GM19455 (cell line): ENCODE measurements at regions not wholly inside any gene's neighbourhood (a gene's known extent, or its start where the extent isn't known, plus 50 kb on each side); places are given as distances from the start of the nearest gene placed in this dataset.

Experiments
- ATAC-seq: cut with Tn5 transposase; IDR thresholded peaks from one replicate; pipeline ENCODE4 v1.9.1; 2021; ENCODE audit not compliant: unreplicated experiment

DNA sequence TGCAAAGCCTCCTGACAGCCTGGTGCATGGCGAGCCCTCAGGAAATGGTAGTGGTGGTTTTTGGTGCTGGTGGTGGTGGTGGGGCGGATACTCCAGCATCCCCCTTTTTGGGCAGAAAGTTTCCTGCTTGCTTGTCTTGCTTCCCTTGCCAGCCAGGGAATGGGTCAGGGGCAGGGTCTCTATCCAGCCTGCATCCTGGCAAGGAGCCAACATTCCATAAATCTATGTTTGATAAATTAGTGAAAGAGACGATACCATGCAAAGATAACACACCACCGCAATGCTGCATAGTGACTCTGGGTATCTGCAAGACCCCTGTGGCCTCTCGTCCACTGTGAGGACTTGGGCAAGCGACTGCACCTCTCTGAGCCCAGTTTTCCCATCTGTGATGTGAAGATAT lies 246.2 kb downstream of the LRFN2 start:
- no peak for ATAC-seq

DNA sequence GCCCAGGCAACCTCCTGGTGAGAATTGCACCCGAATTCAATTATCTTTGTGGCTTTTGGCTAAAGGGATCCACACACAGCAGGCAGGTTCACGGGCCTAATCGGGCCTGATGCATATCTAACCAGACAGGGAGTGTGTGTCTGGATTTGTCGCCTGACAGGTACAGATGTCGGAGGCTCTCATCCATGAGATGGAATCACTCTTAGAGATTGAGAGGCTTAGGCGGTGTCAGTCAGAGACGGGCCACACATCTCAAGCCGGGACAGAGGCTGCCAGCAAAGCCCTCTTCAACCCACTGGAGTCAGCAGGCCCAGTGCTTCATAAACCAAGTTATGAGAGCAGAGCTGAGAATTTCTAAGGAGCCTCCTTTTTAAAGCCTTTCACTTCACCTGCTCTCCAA lies 247.0 kb downstream of the LRFN2 start:
- ATAC-seq: no peak

DNA sequence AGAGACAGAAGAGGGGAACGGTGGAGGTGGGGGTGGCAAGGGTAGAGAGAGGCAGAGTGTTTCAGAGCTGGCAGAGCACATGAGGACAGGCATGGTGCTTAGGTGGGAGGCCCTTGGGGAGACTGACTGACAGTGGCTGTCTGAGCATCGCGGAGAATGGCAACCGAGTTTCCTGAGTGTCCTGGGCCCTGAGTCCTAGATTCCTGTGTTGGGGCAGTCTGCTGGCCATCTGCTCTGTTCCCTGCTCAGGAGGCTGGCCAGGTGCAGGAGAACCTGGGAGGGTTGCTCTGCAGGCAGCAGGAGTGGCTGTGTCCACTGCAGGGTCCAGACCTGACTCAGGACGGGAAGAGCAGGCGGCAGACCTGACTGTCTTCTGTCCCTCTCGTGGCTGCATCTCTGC lies 248.9 kb downstream of the LRFN2 start:
- no peak for ATAC-seq

DNA sequence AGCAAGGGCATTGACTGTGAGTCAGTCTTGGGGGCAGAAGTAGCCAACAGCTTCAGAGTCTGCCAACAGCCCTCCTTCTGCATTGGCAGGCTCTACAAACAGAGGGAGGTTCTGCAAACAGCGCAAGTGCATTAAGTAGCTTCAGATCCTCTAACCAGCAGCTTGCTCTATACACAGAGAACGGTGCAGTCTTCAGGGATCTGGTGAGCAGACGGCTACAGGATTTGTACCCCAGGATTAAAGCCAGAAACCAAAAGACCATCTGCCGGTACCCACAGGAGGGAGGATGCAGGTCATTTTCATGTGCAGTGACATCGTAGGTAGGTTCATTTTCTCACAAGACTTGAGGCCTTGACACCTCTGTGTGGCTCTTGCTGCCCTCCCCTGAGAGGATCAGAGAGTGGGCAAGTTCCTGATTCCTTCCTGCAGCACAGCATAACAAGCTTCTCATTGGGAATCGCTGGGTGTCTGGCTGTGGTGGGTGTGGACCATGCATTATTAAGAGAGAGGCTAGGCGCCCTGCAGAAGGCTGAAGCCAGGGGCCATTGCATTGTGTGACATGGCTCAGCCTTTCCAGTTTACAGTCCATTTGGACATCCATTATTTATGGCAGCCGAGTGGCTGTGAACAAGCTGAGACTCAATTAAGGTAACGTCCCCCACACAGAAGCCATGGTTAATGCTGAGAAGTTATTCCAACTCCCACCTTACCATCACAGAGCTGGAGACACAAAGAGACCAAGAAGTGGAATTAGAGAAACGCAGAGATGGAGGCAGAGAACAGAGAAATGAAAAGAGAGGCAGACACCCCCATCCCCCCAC lies 250.0 kb downstream of the LRFN2 start:
- ATAC-seq: no peak

DNA sequence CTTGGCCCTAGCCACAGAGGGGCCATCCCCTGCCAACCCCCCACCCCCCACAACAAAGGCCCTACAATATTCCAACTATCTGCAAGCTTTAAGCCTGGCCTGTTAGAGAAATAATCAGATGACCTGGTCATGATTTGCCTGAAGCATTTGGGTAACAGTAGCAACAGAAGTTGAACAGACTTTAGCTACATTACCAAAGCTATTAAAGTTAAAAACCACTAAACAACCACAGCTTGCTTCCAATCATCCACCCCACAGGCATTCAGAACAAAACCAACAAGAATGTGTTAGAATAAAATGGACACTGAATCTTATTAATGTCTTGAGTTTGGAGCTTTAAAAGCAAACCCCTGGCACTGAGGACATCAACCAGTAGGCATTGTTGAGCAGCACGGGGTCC lies 250.9 kb downstream of the LRFN2 start:
- no peak for ATAC-seq

DNA sequence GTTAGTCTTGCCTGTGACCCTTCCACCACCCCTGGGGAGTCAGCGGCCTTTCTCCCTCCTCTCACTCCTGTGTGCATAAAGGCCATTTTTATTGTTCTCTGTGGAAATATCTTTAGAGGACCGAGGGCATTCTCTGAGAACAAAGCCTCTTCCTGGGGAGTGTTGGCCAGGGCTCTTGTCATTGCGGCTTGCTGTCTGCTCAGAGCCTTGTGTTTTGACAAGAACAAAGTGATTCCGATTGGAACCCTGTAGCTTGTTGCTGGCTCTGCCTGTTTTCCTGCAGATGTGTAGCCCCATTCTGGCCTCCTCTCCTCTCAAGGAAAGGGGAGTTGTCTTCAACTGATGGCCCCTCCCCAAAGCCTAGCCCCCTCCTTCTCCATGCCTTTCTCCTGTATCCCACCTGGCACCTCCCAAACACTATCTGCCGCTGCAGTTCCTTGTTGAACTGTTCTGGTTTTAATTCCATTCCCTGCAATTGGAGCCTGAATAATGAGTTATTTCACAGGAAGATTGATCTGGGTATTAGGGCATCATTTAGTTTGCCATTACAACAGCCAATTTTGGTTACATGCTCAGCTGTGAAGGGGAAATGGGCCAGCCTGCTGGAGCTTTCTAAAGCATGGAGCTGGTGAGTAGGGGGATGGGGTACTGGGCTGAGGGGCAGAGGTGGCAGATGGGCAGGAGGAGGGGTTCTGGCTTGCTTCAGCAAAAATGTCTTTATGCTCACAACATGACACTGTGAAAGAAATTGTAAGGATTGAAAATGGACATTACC lies 252.5 kb downstream of the LRFN2 start:
- no peak for ATAC-seq

DNA sequence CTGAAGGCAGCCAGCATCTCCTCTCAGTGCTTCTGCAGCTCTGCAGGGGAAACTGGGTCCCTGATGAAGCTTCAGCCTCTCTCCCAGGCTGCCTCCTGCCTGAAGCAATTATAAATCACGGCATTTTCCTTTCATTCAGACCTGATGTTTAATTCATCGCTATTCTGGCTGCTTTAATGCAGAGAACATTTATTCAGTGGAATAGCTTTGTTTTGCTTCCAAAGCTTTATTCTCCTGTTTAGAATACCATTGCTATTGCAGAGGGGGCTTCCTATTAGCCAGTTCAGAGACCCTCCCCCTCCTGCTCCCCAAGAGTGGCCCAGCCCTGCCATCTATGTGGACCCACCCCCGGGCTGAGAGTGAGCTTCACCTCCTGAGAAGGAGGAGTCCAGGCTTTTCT lies 255.6 kb downstream of the LRFN2 start:
- ATAC-seq: no peak

DNA sequence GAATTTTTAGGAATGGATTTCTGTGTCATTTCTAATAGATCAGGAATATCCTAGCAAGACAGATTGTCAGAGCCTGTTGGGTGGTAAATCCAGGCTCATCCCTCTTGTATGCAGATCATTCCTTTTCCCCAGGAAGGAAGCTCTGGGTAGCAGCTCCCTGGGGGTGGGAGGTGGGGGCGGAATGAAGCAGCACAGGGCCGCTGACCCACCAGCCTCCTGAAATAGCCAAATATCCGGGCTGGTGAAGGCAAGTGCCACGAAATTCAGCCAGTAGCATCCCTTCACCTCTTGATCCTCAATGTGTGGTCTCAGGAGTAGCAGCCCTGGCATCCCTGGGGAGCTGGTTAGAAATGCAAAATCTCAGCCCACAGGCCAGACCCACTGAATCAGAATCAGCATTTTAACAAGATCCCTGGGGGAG lies 256.9 kb downstream of the LRFN2 start:
- ATAC-seq: no peak

DNA sequence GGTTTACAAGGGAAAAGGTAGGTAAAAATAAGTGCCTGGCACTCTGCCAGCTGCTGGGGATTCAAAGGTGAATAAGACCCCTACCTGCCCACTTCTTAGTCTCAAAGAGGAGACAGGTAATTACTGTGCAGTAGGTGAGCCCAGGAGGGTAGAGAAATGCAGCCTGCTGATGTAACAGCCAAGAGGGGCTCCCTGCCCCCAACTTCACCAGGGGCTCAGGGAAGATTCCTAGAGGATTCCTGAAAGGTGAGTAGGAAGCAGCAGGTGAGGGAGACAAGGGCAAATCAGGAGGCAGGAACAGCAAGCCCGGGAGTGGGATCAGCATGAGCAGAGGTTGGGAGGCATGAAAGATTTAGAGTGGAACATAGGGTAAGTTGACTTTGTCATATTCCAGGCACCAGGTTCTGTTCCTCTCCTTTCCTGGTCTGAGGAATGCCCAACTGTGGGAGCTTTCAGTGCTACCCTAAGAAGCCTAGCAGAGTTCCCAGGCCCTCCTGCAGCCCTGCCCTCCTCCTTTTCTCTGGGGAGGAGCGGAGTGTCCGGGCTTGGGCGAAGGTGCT lies 258.1 kb downstream of the LRFN2 start:
- no peak for ATAC-seq

DNA sequence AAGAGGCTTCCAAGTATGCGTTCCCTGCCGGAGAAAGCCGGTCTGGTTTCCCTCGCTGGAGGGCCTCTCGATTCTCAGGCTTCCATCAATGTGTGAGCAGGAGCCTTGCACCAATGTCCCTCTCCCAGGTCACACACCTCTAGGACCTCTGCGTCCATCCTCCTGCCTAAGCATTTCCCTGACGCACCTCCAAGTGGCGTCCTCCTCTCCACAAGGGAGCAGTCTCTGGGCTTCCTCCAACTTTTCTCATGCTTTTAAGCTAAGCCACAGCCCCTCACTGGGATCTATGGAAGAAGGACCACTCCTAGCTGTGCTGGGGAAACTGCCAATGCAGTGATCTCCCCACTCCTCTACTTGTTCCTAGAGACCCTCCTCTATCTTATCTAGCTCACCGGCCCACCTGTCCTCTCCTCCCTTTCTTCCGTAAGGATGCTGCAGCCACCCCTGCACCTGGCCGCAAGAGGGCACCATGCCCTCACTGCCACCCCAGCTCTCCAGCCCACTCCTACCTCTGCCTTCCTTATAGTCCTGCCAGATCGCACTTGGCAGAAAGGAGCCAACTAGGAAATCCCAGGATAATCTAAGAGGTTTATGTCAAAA lies 258.7 kb downstream of the LRFN2 start:
- ATAC-seq: no peak

DNA sequence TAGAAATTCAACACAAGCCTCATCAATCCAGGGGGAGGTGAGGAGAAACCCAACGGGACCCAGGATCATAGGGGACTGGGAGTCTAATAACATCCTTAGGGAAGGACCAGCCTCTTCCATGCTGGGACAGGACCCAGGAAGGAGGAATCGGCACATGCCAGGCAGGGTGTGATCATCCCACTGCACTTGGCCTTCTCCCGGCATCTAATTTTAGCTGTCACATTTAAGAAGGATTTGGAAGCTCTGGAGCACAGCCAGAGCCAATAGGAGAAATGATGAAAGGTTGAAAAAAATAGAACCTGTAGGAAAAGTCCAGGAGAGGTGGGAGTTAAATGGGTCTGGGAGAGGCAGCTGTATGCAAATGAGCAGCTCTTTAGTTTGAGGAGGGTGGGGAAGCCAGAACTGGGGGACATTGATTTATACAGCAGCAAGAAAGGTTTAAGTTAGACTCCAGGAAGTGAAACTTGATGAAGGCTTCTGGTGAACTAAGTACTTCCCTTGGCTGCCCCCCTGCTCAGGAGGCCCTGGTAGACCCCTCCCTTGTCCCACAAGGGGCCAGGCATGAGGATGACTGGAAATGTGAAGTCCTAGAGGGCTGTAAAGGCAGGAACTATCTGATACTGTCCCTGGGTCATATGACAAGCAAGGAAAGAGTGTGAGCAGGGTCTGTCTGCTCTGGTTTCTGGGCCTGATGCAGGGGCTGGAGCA lies 260.3 kb downstream of the LRFN2 start:
- no peak for ATAC-seq

DNA sequence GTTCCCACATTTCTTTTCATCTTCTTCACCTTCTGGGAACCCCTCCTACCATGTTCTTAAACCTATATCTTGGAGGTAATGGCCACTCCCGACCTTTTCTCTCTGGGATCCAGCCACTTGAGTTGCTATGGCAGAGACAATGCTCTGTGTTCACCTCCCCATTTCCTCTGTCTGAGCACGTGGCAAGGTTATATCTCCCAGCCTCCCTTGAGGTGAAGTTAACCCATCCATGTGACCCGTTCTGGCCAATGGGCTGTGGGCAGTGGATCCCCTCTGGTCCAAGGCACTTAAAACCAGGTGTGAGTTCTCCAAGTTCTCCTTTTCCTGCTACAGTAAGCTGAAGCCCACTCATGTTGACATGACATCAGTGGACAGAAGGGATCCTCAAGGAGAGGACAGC lies 261.4 kb downstream of the LRFN2 start:
- no peak for ATAC-seq

DNA sequence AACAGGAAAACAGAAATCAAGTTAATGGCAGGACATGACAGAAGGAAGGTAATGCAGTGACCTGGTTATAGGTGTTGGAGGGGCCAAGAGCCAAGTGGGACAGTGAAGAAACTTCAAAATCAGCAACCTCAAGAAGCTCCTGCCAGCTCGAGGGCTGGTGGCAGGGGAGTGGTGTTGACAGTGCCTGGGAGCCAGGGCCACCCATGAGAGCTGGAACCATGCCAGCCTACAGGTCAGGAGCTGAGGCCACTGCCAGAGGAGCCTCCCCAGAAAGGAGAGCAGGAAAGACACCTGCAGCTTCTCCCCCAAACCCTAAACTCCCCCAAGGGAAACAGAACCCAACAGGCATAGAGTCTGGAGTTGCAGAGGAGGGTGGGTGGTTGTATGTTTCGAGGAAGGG lies 262.1 kb downstream of the LRFN2 start:
- ATAC-seq: no peak

DNA sequence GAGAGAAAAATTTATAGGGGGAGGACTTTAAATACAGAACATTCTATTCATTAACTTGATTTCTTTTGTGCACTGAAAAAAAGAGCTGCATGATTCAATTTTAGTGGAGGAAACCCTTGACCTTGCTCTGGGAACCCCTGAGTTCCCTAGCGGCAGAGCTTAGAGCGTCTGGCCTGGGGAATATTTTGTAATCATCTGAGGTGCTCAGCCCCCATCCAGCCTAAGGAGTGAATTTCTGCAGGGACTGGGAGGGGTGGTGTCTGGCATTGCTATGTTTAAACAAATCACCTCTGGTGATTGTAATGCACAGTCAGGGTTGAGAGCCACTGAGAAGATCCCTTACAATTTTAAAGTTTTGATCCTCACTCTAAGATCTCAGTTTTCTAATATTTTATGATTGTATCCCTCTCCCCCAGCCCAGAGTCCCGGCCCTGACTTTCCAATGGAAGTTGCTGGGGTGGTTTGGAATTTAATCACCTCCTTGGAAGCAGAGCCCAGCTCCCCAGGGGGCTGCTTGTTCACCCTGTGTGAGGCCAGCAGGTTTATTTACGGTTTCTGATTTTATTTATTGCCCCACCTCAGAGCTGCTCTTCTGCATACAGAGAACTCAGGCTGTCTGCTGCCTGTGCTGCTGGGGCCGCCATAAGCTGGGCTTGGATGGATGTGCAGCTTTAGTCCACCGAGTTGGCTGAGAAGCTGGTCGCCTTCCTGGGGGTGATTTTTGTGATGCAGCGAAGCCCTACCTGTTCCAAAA lies 263.1 kb downstream of the LRFN2 start:
- no peak for ATAC-seq

DNA sequence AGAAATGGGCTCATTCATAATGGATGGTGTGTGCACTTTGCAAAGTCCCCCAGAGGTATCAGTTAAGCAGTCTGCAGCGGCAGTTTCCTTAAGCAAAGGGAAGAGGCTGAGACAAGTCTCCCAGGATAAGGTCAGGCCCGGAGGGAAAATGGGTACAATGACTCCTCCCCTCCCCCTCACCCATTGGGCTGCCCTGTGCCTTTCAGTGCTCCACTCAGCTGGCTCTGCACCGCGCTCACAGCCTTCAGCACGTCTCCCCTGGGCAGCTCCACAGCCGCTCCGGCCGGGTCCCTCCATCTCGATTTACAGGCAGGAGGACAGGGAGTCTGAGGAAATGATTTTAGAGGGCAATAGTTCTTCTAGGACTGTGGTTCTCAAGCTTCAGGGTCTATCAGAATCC lies 264.8 kb downstream of the LRFN2 start:
- no peak for ATAC-seq

DNA sequence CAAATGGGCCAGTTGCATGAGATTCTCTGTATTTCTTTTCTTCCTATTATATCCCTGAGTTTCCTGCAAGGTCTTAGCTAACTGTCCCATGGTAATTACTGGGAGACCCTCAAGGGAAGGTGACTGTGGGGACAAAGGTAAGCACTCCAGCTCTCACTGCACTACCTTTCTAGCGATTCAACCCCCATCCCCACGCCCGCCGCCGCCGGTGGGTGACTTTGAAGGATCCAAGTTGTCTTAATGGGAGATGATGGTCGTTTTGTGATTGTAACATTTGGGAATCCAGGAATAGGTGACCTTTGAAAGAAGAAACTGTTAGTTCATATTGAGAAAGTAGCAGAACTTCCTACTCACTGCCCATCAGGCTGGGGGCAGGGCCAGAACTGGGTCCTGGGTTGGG lies 265.5 kb downstream of the LRFN2 start:
- no peak for ATAC-seq

DNA sequence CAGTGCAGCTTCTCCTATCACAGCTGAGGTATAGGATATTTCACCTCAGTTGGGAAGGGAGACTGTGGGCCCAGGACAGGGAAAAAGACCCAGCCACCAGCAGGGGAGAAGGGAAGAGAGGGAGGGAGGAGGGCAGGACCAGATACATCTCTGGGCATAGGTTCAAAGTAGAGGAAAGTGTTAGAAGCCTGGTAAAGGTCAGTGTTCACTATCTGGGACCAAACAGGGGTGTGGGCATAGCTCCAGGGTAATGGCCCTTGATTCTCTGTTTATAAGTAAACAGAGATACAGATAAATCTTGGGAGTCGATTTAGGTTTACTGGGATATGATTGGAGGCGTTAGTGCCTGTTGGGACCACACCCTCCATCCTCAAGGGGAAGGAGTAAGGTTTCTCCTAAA lies 266.2 kb downstream of the LRFN2 start:
- no peak for ATAC-seq

DNA sequence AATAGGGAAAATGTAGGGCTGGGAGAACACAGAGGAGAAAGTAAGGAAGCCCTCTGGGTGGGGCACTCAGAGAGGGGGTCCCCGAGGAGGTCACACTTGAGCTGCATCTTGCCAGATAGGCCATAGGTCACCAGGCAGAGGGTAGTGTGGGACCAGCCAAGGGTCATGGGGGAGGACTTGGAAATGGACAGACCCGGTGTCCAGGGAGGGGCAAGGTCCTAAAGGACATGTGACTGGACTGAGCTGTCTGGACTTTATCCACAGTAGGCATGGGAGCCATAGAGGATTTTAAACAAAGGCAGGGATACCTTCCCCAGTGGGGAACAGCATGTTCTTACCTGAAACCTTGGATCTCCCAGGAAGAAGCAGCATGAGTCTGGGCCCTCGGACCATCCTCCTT lies 266.7 kb downstream of the LRFN2 start:
- ATAC-seq: no peak

DNA sequence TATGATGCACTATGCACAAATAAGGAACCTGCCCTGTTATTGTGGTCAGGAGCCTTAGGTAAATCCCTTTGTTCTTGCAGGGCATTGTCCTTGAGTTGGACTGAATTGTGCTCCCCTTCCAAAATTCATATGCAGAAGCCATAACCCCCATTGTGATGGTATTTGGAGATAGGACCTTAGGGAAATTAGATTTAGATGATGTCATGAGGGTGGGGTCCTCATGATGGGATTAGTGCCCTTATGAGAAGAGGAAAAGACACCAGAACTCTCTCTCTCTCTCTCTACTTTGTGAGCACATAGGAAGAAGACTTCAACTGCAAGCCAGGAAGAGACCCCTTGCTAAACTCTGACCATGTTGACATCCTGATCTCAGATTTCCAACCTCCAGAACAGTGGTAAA lies 268.0 kb downstream of the LRFN2 start:
- ATAC-seq: no peak

DNA sequence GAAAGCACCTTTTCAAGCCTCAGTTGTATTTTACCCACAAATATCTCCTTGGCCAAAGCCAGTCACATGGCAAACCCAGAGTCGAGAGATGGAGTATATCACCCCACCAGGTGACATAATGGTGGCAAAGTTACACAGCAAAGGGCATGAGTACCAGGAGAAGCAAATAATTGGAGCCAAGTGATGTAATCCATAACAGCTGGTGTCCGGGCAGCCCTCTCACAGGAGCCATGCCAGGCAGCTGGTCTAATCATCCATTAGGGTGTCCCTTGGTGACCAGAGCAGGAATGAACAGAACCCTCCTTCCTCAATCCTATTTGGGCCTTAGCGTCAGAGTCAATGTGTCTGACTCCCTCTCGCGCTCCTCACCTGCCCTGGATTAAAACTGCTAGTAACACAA lies 272.1 kb downstream of the LRFN2 start:
- no peak for ATAC-seq
